GM03348 (cell line): ENCODE measurements at regions not wholly inside any gene's neighbourhood (a gene's known extent, or its start where the extent isn't known, plus 50 kb on each side); places are given as distances from the start of the nearest gene placed in this dataset.
"Not testable (repeated sequence)": the region's sequence is repeated elsewhere in the genome, so short reads cannot be mapped to it uniquely, and the experiment has no call there.

Experiments used
- DNase-seq: peaks from one replicate; pipeline ENCODE4 v3.0.0; 2012; ENCODE audit warnings: low spot score

- not testable (repeated sequence) for DNase-seq
Observed at GRCh38 chr4:121616449-121616848, 80.3 kb downstream of the ANXA5 start.

- no peak for DNase-seq
Observed at GRCh38 chr4:121614101-121614500, 82.7 kb downstream of the ANXA5 start.

- DNase-seq: no peak
Observed at GRCh38 chr4:121599049-121599448, 97.7 kb downstream of the ANXA5 start.

- no peak for DNase-seq
Observed at GRCh38 chr4:121597346-121597934, 99.3 kb downstream of the ANXA5 start.

GRCh38 chr4:121594796-121595526, 101.8 kb downstream of the ANXA5 start:
- peak; percentile 29 for DNase-seq

- DNase-seq: no peak
Observed at GRCh38 chr4:121593760-121594159, 103.0 kb downstream of the ANXA5 start.

GRCh38 chr4:121592257-121592656, 104.5 kb downstream of the ANXA5 start:
- DNase-seq: not testable (repeated sequence)

- DNase-seq: no peak
Observed at GRCh38 chr4:121584836-121585235, 111.9 kb downstream of the ANXA5 start.

- DNase-seq: no peak
Observed at GRCh38 chr4:121583396-121583795, 113.4 kb downstream of the ANXA5 start.

GRCh38 chr4:121582296-121582695, 114.5 kb downstream of the ANXA5 start:
- no peak for DNase-seq

GRCh38 chr4:121575392-121575791, 121.4 kb downstream of the ANXA5 start:
- not testable (repeated sequence) for DNase-seq

GRCh38 chr4:121574618-121575017, 122.2 kb downstream of the ANXA5 start:
- DNase-seq: no peak

- no peak for DNase-seq
Observed at GRCh38 chr4:121567748-121568147, 129.0 kb downstream of the ANXA5 start.

GRCh38 chr4:121564840-121565375, 131.9 kb downstream of the ANXA5 start:
- DNase-seq: peak; percentile 6

GRCh38 chr4:121562811-121563210, 134.0 kb downstream of the ANXA5 start:
- DNase-seq: no peak

GRCh38 chr4:121555315-121556107, 141.3 kb downstream of the ANXA5 start:
- DNase-seq: peak; percentile 10

- DNase-seq: peak; percentile 58
Observed at GRCh38 chr4:121554382-121554781, 142.4 kb downstream of the ANXA5 start.

GRCh38 chr4:121551881-121552280, 144.9 kb downstream of the ANXA5 start:
- DNase-seq: no peak

- DNase-seq: no peak
Observed at GRCh38 chr4:121551271-121551670, 145.5 kb downstream of the ANXA5 start.

GRCh38 chr4:121541696-121542095, 155.1 kb downstream of the ANXA5 start:
- DNase-seq: no peak

GRCh38 chr4:121535351-121535750, 154.5 kb upstream of the QRFPR start:
- DNase-seq: no peak

GRCh38 chr4:121534187-121534586, 153.4 kb upstream of the QRFPR start:
- no peak for DNase-seq

- DNase-seq: no peak
Observed at GRCh38 chr4:121526509-121526908, 145.7 kb upstream of the QRFPR start.
